ENCODE measurements at regions not wholly inside any gene's neighbourhood (a gene's known extent, or its start where the extent isn't known, plus 50 kb on each side); places are given as distances from the start of the nearest gene placed in this dataset.

- TF ChIP-seq CTCF (IDR thresholded peaks at IDR 0.05), result no peak
- TF ChIP-seq POLR2A (IDR thresholded peaks at IDR 0.05), result no peak
- TF ChIP-seq POLR2AphosphoS5 (IDR thresholded peaks at IDR 0.05), result no peak
Observed at GRCh38 chr3:22334996-22335395, 584.0 kb upstream of the ZNF385D start.
